Upper lobe of right lung (tissue), 1 donor: ENCODE measurements at regions not wholly inside any gene's neighbourhood (a gene's known extent, or its start where the extent isn't known, plus 50 kb on each side); places are given as distances from the start of the nearest gene placed in this dataset.

Source experiments
- ATAC-seq: fragments of 200-7000 bp; cut with Tn5 transposase; one replicate; pipeline ENCODE4 v1.9.1; 2020; ENCODE audit warnings: mild to moderate bottlenecking, moderate library complexity
- DNase-seq: peaks from one replicate; pipeline ENCODE4 v3.0.0-alpha.2; 2020
- H3K27ac ChIP-seq: fragments of 200-600 bp; one replicate; pipeline ENCODE4 v1.8.0; 2022
- H3K27me3 ChIP-seq: fragments of 200-600 bp; one replicate; pipeline ENCODE4 v1.8.0; 2022; ENCODE audit warnings: mild to moderate bottlenecking
- H3K36me3 ChIP-seq: fragments of 200-600 bp; one replicate; pipeline ENCODE4 v1.8.0; 2022
- H3K4me1 ChIP-seq: fragments of 200-600 bp; one replicate; pipeline ENCODE4 v1.8.0; 2022
- H3K4me3 ChIP-seq: fragments of 200-600 bp; one replicate; pipeline ENCODE4 v1.8.0; 2022; ENCODE audit warnings: mild to moderate bottlenecking
- H3K9me3 ChIP-seq: fragments of 200-600 bp; one replicate; pipeline ENCODE4 v1.8.0; 2022
- CTCF ChIP-seq: fragments of 200-600 bp; IDR thresholded peaks from one replicate; pipeline ENCODE4 v1.8.0; 2022; ENCODE audit warnings: antibody characterized with exemption
- intact Hi-C: fragments of 100-400 bp; cut with DNase I; formaldehyde crosslinking; loops from one replicate; pipeline ENCODE4 v1.11.0; 2022
- donor health status: DM: no; HTN: yes; CAD: no; lungs with severe emphysema.

GRCh38 chr11:115912484-115912945 lies 408.3 kb upstream of the CADM1 start:
- DNase-seq (no peak), ATAC-seq (peak; percentile 78)
- TF ChIP-seq CTCF: no peak
- Histone ChIP-seq H3K9me3 (no peaks in the 10 kb centered on the region), H3K27me3 (no peaks in the 10 kb centered on the region), H3K27ac (no peak overlapping the region), H3K36me3 (no peaks in the 10 kb centered on the region), H3K4me3 (no peak overlapping the region), H3K4me1 (no peaks in the 10 kb centered on the region)
- intact Hi-C loops: no loop called here

GRCh38 chr11:115911613-115912346 lies 407.6 kb upstream of the CADM1 start:
- ATAC-seq: no peak

GRCh38 chr11:115910379-115910778 lies 406.2 kb upstream of the CADM1 start:
- ATAC-seq (no peak), DNase-seq (no peak)
- intact Hi-C loops: no loop called here
- Histone ChIP-seq H3K36me3 (no peaks in the 10 kb centered on the region), H3K27ac (no peak overlapping the region), H3K4me1 (no peaks in the 10 kb centered on the region), H3K9me3 (no peaks in the 10 kb centered on the region), H3K4me3 (no peak overlapping the region), H3K27me3 (no peaks in the 10 kb centered on the region)
- no peak for TF ChIP-seq CTCF

More at GRCh38 chr11:115911613-115912346, 407.6 kb upstream of the CADM1 start:
- Histone ChIP-seq H3K36me3 (no peaks in the 10 kb centered on the region), H3K27me3 (no peaks in the 10 kb centered on the region), H3K27ac (no peak overlapping the region), H3K4me1 (no peaks in the 10 kb centered on the region), H3K9me3 (no peaks in the 10 kb centered on the region), H3K4me3 (no peak overlapping the region)
- intact Hi-C loops: no loop called here
- no peak for TF ChIP-seq CTCF
- DNase-seq: no peak

GRCh38 chr11:115906171-115906570 lies 402.0 kb upstream of the CADM1 start:
- DNase-seq (no peak), ATAC-seq (no peak)
- H3K4me3 ChIP-seq: no peak overlapping the region

GRCh38 chr11:115905341-115906000 lies 401.3 kb upstream of the CADM1 start:
- no peaks in the 10 kb centered on the region for H3K27me3 ChIP-seq
- intact Hi-C loops: no loop called here
- ATAC-seq: no peak

More at GRCh38 chr11:115906171-115906570, 402.0 kb upstream of the CADM1 start:
- H3K27me3 ChIP-seq: no peaks in the 10 kb centered on the region
- no peak overlapping the region for H3K27ac ChIP-seq
- H3K4me1 ChIP-seq: no peaks in the 10 kb centered on the region
- TF ChIP-seq CTCF: no peak
- H3K36me3 ChIP-seq: no peaks in the 10 kb centered on the region
- H3K9me3 ChIP-seq: no peaks in the 10 kb centered on the region
- intact Hi-C loops: no loop called here

More at GRCh38 chr11:115905341-115906000, 401.3 kb upstream of the CADM1 start:
- H3K4me3 ChIP-seq: no peak overlapping the region
- no peak overlapping the region for H3K27ac ChIP-seq
- no peak for DNase-seq
- no peaks in the 10 kb centered on the region for H3K9me3 ChIP-seq
- H3K4me1 ChIP-seq: no peaks in the 10 kb centered on the region
- no peaks in the 10 kb centered on the region for H3K36me3 ChIP-seq
- no peak for TF ChIP-seq CTCF
